ENCODE measurements at regions not wholly inside any gene's neighbourhood (a gene's known extent, or its start where the extent isn't known, plus 50 kb on each side); places are given as distances from the start of the nearest gene placed in this dataset.

DNA sequence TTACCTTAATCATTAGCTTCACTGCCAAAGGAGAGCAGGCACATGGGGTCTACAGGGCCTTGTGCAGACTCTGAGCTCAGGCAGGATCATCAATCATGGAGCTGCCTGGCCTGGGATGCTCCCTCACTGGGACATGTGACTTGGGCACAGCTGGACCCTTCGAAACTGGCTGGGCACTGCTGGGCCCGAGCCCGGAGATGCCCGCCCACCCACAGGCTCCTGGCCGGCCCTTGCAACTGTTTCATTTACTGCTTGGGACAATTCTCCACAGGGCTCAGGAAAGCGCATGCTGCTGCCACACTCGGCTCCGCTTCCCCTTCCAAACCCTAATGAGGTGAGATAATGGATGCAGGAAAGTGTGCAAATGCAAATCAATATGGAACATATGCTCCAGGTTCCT is 387.5 kb downstream of the TRIM36 start:
- TF ChIP-seq, protein P1, sequence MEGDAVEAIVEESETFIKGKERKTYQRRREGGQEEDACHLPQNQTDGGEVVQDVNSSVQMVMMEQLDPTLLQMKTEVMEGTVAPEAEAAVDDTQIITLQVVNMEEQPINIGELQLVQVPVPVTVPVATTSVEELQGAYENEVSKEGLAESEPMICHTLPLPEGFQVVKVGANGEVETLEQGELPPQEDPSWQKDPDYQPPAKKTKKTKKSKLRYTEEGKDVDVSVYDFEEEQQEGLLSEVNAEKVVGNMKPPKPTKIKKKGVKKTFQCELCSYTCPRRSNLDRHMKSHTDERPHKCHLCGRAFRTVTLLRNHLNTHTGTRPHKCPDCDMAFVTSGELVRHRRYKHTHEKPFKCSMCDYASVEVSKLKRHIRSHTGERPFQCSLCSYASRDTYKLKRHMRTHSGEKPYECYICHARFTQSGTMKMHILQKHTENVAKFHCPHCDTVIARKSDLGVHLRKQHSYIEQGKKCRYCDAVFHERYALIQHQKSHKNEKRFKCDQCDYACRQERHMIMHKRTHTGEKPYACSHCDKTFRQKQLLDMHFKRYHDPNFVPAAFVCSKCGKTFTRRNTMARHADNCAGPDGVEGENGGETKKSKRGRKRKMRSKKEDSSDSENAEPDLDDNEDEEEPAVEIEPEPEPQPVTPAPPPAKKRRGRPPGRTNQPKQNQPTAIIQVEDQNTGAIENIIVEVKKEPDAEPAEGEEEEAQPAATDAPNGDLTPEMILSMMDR (conservative IDR thresholded peaks at IDR 0.05 in 1 of 2, IDR thresholded peaks at IDR 0.05 in 1 of 2; ENCODE audit: low read depth in 1 of 2, low read length in 2 of 2), result no peak
- no peak for TF ChIP-seq EZH2 (IDR thresholded peaks at IDR 0.05; ENCODE audit: low read length, missing control alignments)

Data from fibroblast of lung (primary cell).